DOHH2 (cell line): ENCODE measurements at regions not wholly inside any gene's neighbourhood (a gene's known extent, or its start where the extent isn't known, plus 50 kb on each side); places are given as distances from the start of the nearest gene placed in this dataset.

ENCODE experiments used
- CTCF ChIP-seq: fragments of 200-600 bp; sonication (generic); IDR thresholded peaks from one replicate; pipeline ENCODE4 v1.5.1; 2014; ENCODE audit warnings: antibody characterized with exemption, mild to moderate bottlenecking, low read depth, low read length; ENCODE audit not compliant: poor library complexity, severe bottlenecking
- EZH2phosphoT487 ChIP-seq: fragments of 200-600 bp; sonication (generic); IDR thresholded peaks from 2 replicates; pipeline ENCODE4 v1.6.1; 2017; ENCODE audit warnings: borderline replicate concordance, mild to moderate bottlenecking, antibody characterized with exemption, low read length, moderate library complexity, mixed read lengths

- TF ChIP-seq CTCF = no peak
- TF ChIP-seq EZH2phosphoT487 = no peak
These were observed 76.1 kb upstream of the JUN start for GRCh38 chr1:58859769-58860485.
